GM10266 (cell line): ENCODE measurements at regions not wholly inside any gene's neighbourhood (a gene's known extent, or its start where the extent isn't known, plus 50 kb on each side); places are given as distances from the start of the nearest gene placed in this dataset.
"Not testable (repeated sequence)": the region's sequence is repeated elsewhere in the genome, so short reads cannot be mapped to it uniquely, and the experiment has no call there.

ENCODE experiments used
- DNase-seq: peaks from one replicate; pipeline ENCODE4 v3.0.0; 2012; ENCODE audit errors: extremely low spot score
- TF ChIP-seq, protein P1 (sequence below): IDR thresholded peaks from 2 replicates; pipeline ENCODE4 v1.5.1; 2012; ENCODE audit warnings: mild to moderate bottlenecking, low read depth; ENCODE audit not compliant: control insufficient read depth, insufficient read depth; ENCODE audit errors: missing control alignments

- DNase-seq, result no peak
- TF ChIP-seq, protein P1, sequence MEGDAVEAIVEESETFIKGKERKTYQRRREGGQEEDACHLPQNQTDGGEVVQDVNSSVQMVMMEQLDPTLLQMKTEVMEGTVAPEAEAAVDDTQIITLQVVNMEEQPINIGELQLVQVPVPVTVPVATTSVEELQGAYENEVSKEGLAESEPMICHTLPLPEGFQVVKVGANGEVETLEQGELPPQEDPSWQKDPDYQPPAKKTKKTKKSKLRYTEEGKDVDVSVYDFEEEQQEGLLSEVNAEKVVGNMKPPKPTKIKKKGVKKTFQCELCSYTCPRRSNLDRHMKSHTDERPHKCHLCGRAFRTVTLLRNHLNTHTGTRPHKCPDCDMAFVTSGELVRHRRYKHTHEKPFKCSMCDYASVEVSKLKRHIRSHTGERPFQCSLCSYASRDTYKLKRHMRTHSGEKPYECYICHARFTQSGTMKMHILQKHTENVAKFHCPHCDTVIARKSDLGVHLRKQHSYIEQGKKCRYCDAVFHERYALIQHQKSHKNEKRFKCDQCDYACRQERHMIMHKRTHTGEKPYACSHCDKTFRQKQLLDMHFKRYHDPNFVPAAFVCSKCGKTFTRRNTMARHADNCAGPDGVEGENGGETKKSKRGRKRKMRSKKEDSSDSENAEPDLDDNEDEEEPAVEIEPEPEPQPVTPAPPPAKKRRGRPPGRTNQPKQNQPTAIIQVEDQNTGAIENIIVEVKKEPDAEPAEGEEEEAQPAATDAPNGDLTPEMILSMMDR, result no peak
Measured at GRCh38 chr16:13471036-13471435, 448.9 kb upstream of the ERCC4 start.

DNA sequence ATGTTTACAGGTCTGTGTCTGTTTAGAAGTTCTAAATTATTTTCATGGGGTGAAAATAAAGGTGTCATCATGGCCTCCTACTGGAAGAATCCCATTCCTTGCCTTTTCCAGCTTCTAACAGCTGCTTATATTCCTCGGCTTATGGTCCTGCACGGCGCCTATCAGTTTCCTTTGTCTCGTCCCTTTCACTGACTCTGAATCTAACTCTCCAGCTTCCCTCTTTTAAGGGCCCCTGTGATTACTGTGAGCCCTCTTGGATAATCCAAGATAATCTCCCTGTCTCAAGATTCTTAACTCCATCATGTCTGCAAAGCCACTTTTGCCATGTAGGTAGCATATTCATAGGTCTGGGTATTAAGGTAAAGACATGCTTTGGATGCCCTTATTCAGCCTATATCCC lies 441.0 kb upstream of the ERCC4 start:
- DNase-seq, result no peak
- TF ChIP-seq, protein P1, result no peak

GRCh38 chr16:13479549-13479948 lies 440.4 kb upstream of the ERCC4 start:
- TF ChIP-seq, protein P1, result no peak
- no peak for DNase-seq

DNA sequence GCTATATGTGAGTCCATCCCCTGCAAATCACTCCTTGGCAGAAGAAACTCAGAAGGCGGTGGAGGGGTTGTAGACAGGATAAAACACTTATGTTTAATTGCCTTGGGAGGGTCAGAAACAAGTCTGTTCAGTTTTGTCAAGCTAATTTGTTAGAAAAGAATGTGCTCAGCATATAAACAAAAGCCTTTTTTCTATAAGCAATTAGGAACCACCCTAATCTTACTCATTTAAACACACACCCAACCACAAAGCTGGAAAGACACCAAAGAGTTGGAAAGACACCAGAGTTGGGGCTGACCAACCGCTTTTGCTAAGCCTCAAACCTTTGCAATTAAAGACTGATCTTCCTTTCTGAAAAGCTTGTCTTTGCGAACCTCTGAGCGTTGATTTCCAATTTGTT lies 439.2 kb upstream of the ERCC4 start:
- DNase-seq, result no peak
- TF ChIP-seq, protein P1, result no peak

DNA sequence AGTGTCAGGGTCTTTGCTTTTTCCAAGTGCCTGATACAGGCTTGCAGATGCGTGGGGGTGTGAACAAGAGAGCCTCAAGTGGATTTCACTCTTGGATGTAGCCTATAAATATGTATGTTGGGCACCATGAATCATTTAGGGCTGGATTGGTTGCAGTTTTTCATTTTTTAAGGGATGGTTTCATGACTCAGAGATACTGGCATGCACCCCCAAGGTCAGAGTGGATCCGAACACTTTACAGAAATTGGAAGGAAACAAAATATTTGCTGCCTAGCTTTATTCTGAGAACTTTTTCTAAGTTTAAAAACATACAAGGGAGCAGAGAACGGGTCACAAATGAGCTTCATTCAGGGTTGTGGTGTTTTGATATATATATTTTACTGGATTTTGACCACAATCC lies 436.8 kb upstream of the ERCC4 start:
- TF ChIP-seq, protein P1, result no peak

DNA sequence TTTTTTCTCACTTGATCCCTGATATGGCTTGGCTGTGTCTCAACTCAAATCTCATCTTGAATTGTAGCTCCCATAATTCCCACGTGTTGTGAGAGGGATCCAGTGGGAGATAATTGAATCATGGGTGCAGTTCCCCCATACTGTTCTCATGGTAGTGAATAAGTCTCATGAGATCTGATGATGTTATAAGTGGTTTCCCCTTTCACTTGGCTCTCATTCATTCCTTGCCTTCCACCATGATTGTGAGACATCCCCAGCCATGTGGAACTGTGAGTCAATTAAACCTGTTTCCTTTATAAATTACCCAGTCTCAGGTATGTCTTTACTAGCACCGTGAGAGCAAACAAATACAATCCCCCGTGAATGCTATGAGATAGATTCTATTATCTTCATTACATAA lies 430.5 kb upstream of the ERCC4 start:
- DNase-seq, result not testable (repeated sequence)

More for the DNA sequence above, 436.8 kb upstream of the ERCC4 start:
- no peak for DNase-seq

GRCh38 chr16:13492046-13492445 lies 427.9 kb upstream of the ERCC4 start:
- DNase-seq, result no peak
- TF ChIP-seq, protein P1, result no peak

- TF ChIP-seq, protein P1, result no peak
- DNase-seq, result no peak
Measured at GRCh38 chr16:13503960-13504635, 415.9 kb upstream of the ERCC4 start.
